ENCODE measurements at regions not wholly inside any gene's neighbourhood (a gene's known extent, or its start where the extent isn't known, plus 50 kb on each side); places are given as distances from the start of the nearest gene placed in this dataset.

GRCh38 chr11:91664521-91664920 is 560.1 kb upstream of the FAT3 start:
- no peaks in the 10 kb centered on the region for H3K79me2 ChIP-seq (ENCODE audit: low read length)
- no peaks in the 10 kb centered on the region for H3K27me3 ChIP-seq (replicated peaks; ENCODE audit: insufficient read depth, low read length)
- no peak overlapping the region for H3K27ac ChIP-seq (ENCODE audit: low read length)
- H4K20me1 ChIP-seq (ENCODE audit: insufficient read depth, low read length): no peaks in the 10 kb centered on the region
- H3K4me1 ChIP-seq (ENCODE audit: low read length): no peaks in the 10 kb centered on the region
- no peak overlapping the region for H2AFZ ChIP-seq (ENCODE audit: low read length)
- no peaks in the 10 kb centered on the region for H3F3A ChIP-seq (ENCODE audit: insufficient read depth, low read length)
- TF ChIP-seq EZH2phosphoT487 (IDR thresholded peaks at IDR 0.05; ENCODE audit: low read length) (no peak), EZH2 (optimal IDR thresholded peaks at IDR 0.05; ENCODE audit: low read depth, low read length) (no peak), CTCF (IDR thresholded peaks at IDR 0.05; ENCODE audit: low read length) (no peak)
- H3K4me3 ChIP-seq (ENCODE audit: low read length): no peak overlapping the region
- no peak overlapping the region for H3K9ac ChIP-seq (ENCODE audit: low read length)
- H3K36me3 ChIP-seq (replicated peaks; ENCODE audit: insufficient read depth, low read length): no peaks in the 10 kb centered on the region
- no peaks in the 10 kb centered on the region for H3K9me3 ChIP-seq (replicated peaks; ENCODE audit: insufficient read depth, low read length)
- no peak for DNase-seq
- no peaks in the 10 kb centered on the region for H3K9me2 ChIP-seq (replicated peaks; ENCODE audit: insufficient read depth, low read length)
- H3K4me2 ChIP-seq (ENCODE audit: low read depth, low read length): no peak overlapping the region

DNA sequence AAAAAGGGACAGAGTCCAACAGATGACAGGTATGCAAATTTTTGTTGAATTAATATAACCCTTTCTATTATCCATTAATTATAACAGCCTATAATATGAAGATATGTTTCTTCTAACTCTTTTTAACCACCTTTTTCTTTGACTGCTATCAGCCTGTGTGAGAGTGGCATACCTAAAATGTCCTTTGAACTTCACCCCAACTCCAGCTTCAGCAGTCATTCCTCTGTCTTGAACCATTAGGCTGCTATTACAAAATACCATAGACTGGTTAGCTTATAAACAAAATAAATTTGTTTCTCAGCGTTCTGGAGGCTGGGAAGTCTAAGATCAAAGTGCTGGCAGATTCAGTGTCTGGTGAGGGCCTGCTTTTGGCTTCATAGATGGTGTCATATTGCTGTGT is 564.6 kb upstream of the FAT3 start:
- H3K79me2 ChIP-seq (ENCODE audit: low read length): no peaks in the 10 kb centered on the region

DNA sequence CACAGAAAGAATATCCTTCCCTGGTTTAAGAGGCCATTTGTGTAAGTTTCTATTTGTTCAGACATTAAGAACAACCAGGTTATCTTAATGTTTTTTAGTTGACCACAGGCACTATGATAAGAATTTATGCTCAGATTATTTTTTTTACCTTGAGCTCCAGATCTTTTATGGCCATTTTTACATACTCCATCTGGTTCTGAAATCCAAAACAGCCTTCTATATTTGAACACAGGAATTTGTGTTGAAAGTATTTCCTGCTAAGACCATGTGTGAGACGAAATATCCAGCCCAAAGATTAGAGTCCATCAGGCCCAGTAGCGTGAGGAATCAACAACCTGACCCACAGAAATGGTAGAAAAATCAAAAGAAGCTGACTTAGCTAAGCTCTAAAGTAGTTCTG is 569.9 kb upstream of the FAT3 start:
- Histone ChIP-seq H3K9ac (ENCODE audit: low read length) (no peak overlapping the region), H4K20me1 (ENCODE audit: insufficient read depth, low read length) (no peaks in the 10 kb centered on the region), H3K4me1 (ENCODE audit: low read length) (no peaks in the 10 kb centered on the region), H3K4me3 (ENCODE audit: low read length) (no peak overlapping the region), H3K79me2 (ENCODE audit: low read length) (no peaks in the 10 kb centered on the region), H3K27ac (ENCODE audit: low read length) (no peak overlapping the region), H3F3A (ENCODE audit: insufficient read depth, low read length) (no peaks in the 10 kb centered on the region), H3K4me2 (ENCODE audit: low read depth, low read length) (no peak overlapping the region), H3K36me3 (replicated peaks; ENCODE audit: insufficient read depth, low read length) (no peaks in the 10 kb centered on the region), H3K9me3 (replicated peaks; ENCODE audit: insufficient read depth, low read length) (no peaks in the 10 kb centered on the region), H2AFZ (ENCODE audit: low read length) (no peak overlapping the region), H3K9me2 (replicated peaks; ENCODE audit: insufficient read depth, low read length) (no peaks in the 10 kb centered on the region), H3K27me3 (replicated peaks; ENCODE audit: insufficient read depth, low read length) (no peaks in the 10 kb centered on the region)
- no peak for TF ChIP-seq EZH2phosphoT487 (IDR thresholded peaks at IDR 0.05; ENCODE audit: low read length)
- no peak for TF ChIP-seq EZH2 (optimal IDR thresholded peaks at IDR 0.05; ENCODE audit: low read depth, low read length)
- no peak for TF ChIP-seq CTCF (IDR thresholded peaks at IDR 0.05; ENCODE audit: low read length)
- no peak for DNase-seq

More for the DNA sequence above, 564.6 kb upstream of the FAT3 start:
- Histone ChIP-seq H3K9ac (ENCODE audit: low read length) (no peak overlapping the region), H3F3A (ENCODE audit: insufficient read depth, low read length) (no peaks in the 10 kb centered on the region), H3K9me3 (replicated peaks; ENCODE audit: insufficient read depth, low read length) (no peaks in the 10 kb centered on the region), H3K4me2 (ENCODE audit: low read depth, low read length) (no peak overlapping the region), H3K4me3 (ENCODE audit: low read length) (no peak overlapping the region), H3K4me1 (ENCODE audit: low read length) (no peaks in the 10 kb centered on the region), H3K36me3 (replicated peaks; ENCODE audit: insufficient read depth, low read length) (no peaks in the 10 kb centered on the region), H3K9me2 (replicated peaks; ENCODE audit: insufficient read depth, low read length) (no peaks in the 10 kb centered on the region), H4K20me1 (ENCODE audit: insufficient read depth, low read length) (no peaks in the 10 kb centered on the region), H2AFZ (ENCODE audit: low read length) (no peak overlapping the region), H3K27ac (ENCODE audit: low read length) (no peak overlapping the region), H3K27me3 (replicated peaks; ENCODE audit: insufficient read depth, low read length) (no peaks in the 10 kb centered on the region)
- no peak for TF ChIP-seq CTCF (IDR thresholded peaks at IDR 0.05; ENCODE audit: low read length)
- DNase-seq: no peak
